Activated gamma-delta T cell treated with Interleukin-2 at 50 U/mL for 16 hours (primary cell): ENCODE measurements at regions not wholly inside any gene's neighbourhood (a gene's known extent, or its start where the extent isn't known, plus 50 kb on each side); places are given as distances from the start of the nearest gene placed in this dataset.

Source experiments
- DNase-seq: peaks from one replicate; pipeline ENCODE4 v3.0.0-alpha.2; 2020

DNA sequence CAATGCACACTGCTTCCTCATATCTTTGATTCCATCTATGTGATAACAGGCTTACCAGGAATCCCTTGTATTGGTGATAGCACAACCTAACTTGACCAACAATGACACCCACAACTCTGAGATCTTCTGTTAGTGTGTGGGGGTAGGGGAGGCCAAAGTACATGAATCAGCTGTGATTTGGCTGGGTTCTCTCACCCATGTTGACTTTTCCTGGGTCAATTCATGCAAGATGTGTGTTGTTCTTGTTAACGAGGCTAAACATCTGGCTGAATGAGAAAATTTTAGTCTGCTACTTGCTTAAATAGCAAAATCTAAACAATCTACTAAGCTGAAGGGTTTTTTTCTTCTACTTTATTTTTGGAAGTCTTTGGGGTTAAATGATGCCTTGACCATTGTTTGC is 341.2 kb upstream of the SLC14A2 start:
- DNase-seq, result no peak

DNA sequence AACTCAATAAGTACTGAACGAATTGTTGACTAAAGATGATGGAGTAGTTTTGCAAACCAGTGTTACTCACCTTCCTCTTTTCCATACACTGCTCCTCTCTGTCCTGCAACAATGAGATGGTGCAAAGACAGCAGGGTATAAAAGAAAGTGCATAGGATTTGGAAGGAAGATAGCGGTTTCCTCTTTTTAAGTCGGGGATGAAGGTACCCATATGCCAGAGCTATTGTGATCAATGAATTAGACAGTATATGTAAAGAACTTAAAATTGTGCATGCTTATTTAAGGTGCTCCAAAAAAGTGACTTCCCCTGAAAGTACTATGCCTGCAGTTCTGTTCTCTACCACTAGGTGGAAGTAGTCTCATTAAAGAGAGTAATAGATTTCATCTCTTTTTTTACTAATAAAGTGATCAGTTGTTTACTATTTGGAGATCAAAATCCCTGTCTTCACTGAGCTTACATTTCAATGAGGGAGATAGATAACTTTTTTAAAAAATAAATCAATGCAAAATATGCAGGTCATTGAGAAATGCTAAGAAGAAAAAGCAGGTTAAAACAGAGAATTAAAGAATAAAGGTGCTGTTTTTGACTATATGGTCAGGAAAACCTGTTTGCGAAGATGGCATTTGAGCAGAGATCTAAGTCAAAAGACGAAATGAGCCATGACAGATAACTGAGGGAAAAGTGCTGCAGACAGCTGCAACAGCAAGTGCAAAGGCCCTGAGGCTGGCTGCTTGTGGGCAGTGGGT is 339.7 kb upstream of the SLC14A2 start:
- DNase-seq, result no peak

DNA sequence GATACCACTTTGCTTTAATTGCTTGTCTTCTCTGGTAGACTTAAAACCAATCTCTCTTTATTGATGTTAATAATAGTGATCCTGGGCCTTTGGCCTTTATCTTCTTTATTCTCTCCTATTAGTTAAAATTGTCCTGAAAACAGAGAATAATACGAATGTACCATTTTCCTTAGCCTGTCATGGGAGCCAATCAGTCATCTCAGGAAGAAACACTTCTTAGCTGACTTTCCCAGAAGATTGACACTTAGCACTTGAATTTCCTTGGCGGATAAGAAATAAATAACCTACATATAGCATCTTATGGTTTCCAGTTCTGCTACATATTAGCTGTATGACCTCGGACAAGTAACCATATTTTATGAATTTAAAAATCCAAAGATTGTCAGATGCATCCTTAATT is 338.4 kb upstream of the SLC14A2 start:
- DNase-seq, result no peak

DNA sequence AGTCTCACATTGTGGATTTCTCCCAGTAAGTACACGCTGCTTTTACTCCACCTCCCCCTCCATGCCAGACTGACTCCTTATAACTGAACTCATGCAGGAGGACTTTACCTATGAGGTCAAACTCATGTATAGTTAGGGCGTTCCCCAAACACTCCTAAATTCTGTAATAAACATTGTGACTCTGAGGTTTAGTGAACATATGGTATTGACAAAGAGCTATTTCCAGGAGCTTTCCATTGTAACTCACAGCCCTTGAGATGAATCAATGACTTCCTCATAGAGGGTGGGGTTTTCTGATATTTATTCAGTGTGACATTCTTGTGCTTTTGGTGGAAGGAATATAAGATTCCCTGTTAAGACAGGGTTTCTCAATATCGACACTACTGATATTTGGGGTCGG is 337.4 kb upstream of the SLC14A2 start:
- DNase-seq, result no peak

DNA sequence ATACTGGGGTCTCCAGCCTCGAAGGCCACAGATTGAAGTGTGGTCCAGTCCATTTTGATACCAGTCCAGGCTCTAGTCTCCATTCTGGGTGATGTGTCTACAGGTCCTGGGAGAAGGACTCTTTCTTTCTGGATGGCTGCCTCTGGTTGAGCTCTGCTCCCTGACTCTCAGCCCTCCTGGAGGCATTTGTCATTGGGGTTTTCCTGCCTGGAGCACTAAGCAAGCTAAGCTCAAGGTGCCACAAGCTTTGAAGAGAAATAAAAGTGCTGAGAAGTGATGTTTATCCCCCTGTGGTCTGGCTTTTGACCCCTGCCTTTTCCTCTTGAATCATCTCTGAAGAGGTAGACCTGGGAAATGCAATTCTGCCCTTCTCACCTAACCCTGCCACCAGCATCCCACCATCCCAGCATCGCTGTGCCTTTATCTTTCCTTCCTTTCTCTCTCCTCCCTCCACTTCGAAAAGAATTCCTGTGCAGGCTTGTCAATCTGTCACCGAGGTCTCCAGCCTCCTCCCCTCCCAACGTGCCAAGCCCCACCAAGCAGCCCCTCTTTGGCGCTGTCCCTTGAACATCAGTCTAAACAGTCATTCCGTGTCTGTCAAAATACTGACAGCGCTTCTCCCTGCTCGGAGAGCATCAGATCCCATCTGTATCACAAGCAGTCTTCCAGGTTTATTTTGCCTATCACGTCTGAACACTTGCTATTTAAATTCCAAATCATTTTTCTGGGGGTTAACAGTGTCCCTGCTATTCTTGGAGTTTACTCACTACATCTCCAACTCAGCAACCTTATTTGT is 334.6 kb upstream of the SLC14A2 start:
- no peak for DNase-seq

DNA sequence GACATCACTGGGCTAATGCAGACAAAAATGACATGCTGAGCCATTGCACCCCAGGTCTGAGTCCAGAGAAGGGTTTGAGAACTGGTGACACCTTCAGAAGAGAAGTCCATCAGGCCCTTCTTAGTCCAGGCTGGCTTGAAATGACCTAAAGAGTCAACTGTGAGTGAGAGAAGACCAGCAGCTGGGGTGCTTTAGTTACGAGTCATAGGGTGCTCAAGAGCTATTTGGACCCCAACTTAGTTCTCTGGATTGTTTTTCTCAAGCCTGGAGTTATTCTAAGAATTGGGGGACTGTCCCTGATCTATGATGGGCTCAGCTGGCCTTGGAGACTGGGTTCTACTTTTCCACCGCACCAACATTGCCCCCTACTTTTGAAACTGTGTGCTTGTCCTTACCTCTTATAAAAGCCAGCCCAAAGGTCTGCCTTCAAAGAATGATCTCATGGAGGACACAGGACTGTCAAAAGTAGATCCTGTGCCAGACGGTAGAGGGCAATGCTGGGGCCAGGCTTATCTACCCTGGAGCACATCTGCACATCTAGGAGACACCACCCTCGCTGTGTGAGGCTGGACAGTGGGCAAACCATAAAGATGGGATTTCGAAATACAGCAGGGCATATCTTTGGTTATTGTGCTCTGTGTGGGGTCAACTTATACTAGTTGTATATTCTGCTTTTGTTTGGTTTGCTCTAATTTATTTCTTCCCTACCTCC is 333.0 kb upstream of the SLC14A2 start:
- no peak for DNase-seq

DNA sequence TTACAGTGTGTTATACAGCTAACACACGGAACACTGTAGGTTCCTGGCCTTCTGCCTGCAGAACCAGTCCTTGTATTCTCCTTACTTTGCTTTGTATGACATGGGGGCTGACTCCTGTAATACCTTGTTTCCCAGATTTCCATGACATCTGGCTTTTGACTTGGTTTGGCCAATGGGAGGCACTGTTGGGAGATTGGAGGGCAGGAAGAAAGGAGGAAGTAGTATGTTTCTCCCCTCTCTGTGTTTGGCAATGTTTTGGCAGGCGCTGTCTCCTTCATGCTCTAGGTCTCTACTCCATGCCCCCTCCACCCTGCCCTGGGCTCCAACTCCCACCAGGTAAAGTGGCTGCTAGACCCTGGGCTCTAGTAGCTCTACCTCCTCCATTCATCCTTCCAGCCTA is 331.1 kb upstream of the SLC14A2 start:
- no peak for DNase-seq

DNA sequence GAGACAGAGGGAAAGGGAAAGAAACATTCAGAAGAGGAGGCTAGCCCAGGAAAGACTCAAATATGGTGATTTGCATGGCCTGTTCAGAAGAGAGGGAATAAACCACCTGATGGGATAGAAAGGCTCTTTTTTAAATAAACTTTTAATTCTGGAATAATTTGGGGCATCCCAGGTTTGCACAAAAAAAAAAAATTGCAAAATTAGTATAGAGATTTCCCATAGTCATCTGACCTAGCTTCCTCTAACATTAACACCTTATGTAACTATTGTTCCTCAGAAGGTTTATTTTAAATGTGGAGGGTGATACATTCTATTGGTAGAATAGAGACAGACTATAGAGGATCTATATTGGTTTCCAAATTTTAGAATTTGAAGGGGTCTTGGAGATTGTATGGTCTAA is 330.4 kb upstream of the SLC14A2 start:
- no peak for DNase-seq

DNA sequence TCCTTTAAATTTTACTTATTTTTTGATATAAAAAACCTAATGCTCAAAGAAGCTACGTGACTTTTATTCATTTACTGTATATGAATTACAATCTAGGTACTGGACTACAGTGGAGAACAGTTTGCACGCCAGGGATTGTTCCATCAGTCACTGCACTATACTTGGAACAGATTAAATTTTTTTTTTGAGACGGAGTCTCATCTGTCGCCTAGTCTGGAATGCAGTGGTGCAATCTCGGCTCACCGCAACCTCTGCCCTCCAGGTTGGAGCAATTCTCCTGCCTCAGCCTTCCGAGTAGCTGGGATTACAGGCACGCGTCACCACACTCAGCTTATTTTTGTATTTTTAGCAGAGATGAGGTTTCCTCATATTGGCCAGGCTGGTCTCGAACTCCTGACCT is 330.0 kb upstream of the SLC14A2 start:
- DNase-seq, result no peak

DNA sequence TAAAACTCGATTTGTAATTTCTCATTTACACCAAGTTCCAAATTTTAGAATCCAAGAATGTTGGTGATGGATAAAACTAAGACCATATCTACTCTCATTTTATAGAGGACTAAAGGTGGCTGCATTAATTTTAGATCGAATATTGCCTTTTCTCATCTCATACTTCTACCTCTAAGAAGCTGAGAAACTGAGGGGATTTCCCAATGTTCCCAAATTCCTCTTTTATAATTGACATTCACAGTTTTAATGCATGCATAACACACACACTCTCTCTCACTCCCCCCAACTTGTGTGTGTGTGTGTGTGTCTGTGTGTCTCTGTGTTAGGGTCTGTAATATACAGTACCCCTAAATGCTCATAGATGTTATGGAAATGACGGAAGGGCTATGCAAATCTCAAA is 328.8 kb upstream of the SLC14A2 start:
- DNase-seq, result no peak

DNA sequence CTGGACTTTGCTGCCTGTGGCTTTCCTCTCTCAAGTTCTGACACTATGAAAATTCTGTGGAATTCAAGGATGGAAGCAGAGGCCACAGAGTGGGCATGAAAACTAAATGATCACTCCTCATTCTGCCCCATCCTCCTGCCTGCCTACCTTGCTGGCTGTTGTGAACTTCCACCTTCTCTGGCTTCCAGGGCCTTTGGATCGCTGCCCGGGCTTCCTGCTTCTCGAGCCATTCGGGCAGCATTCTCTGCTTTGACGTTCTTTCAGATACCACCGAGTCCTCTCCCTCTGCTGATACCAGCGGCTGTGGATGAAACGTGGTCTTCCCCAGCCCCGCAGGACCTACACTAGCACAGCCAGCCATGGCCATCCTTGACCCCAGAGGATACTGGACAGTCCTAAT is 327.7 kb upstream of the SLC14A2 start:
- DNase-seq, result no peak

DNA sequence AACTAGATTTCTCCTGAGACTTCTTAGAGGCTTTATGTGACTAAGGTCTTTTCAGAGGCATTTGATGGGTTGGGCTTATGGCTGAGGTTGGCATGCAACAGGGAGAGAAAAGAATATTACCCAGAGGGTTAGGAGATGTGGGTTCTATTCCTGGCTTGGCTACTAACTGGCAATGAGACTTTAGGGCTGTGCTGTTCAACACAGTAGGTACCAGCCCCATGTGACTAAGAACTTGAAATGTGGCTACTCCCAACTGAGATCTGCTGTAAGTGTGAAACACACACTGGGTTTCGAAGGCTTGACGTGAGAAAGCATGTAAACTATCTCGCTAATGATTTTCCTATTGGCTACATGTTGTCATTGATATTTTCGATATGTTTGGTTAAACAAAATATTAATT is 324.9 kb upstream of the SLC14A2 start:
- no peak for DNase-seq

DNA sequence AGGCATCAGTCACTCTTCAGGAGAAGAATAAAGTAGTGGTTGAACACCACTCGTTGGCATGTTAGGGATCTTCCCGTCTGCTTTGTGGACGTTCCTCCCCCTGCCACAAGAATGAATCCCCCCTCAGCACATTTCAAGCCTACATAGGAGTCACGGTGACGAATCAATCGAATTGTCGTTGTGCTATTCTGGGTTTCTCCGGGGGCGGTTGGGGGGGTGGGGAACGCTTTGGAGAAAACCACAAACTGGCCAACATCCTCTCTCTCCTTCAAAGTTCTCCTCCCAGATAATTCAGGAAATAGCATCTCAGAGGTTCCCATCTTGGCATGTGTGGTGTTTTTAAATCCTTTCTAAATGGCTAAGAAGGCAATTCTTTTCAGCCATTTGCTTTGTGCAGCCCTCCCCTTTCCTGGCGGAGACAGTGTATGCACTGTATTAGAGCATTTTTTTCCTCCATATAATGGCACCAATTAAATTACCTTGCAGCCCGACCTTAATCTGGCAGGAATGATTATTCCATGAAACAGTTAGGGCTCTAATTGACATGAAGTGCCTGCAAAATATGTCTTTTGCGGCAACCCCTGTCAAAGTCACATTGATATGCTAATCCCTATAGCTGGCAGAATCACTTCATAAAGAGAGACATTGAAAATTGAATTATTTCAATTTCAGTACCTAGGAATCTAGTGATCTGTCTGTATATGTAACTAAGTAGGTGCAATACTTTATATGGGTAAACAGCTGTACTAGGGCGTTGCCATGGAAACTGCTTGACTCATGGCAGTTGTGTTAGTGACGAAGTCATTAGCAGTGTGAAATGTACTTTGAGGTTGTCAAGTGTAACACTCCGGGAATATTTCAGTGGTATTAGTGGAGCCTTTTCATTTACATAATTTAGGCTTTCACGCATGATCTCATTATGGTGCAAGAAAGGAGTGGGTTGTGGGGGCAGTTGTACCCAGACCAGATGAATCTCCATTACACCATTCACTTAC is 323.4 kb upstream of the SLC14A2 start:
- DNase-seq, result no peak

DNA sequence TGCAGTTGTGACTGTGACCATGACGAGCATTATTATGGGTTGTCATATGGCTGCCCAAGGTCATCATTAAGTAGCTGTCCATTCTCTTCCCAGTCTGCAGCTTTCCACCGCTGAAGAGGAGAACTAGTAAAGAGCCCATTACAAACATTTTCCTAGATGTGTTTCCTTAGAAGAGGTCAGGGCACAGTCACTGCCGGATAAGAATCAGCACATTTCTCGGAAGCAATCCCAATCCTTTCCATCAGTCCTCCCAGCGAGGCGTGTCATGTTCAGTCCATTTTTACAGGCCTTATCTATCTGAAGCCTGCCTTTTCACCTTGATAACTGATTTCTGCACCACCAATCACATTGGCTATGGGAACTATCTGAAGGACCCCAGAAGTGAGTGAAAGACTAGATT is 319.9 kb upstream of the SLC14A2 start:
- DNase-seq, result no peak

DNA sequence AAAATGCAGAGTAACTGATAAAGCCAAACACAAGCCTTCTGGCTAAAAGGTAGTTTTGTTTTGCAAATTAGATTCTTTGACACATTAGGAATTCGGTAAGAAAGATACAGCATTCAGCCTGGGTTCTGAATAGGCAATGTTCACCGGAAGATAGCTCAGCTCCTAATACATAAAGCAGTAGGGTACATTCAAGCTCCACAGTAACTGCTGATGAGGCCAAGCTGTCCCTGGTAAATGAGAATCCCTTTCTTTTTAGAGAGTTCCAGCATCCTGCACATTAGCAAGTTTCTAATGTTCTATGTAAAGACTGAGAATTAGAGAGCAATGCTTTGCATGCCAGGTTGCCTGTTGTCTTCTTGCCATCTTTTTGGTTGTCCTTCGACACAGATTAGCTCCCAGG is 316.3 kb upstream of the SLC14A2 start:
- no peak for DNase-seq

DNA sequence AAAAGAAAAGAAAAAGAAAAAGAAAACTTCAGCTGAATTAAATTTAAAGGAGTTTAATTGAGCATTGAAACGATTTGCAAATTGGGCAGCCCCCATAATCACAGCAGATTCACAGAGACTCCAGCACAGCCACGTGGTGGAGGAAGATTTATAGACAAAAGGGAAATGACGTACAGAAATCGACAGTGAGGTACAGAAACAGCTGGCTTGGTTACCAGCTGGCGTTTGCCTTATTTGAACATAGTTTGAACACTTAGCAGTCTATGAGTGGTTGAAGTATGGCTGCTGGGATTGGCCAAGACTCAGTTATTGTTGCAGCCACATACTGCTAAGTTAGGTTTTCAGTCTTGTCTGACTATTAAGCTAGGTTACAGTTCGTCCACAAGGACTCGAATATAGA is 312.2 kb upstream of the SLC14A2 start:
- DNase-seq, result no peak

DNA sequence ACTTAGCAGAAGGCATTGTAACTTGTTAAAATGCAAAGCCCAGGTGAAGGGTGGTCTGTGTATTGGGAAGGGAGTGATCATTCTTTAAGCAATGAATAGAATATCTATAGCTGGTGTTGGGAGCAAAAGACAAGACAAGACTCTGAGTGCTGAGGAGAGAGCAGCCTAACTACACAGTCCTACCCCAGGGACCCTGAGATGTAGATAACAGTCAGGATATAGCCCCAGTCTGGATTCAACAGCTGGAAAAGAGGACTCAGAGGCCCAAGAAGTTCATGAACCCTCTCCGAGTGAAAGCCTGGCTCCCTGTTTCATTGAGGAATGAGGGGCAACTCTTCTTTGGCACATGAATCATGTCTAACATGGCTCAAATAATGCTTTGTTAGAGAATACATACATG is 310.7 kb upstream of the SLC14A2 start:
- DNase-seq, result no peak

DNA sequence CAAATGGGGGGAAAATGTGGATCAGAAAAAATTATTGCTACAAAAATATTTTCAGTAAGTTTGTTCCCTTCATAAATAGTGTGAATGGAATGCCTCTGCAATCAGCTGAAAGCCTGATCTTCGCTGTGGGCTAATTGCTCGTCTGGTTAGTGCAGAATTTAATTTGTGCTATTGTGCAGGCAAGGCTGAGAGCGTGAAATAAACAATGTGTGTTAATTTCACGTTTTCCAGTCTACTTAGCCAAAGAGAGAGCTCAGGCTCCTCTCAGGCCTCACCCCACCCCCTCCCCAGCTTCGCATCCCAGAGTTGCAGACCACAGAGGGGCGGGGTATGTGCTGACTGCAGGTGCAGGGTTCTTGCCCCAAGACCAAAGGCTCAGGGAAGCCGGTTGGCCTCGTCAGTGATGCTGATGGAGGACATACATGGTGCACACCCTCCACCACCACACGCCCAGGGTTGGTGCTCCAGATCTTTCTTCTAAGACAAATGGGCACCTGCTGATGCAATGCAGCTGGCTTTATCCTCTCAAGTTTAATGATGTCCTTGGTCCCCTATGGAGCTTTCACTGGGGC is 302.6 kb upstream of the SLC14A2 start:
- no peak for DNase-seq

DNA sequence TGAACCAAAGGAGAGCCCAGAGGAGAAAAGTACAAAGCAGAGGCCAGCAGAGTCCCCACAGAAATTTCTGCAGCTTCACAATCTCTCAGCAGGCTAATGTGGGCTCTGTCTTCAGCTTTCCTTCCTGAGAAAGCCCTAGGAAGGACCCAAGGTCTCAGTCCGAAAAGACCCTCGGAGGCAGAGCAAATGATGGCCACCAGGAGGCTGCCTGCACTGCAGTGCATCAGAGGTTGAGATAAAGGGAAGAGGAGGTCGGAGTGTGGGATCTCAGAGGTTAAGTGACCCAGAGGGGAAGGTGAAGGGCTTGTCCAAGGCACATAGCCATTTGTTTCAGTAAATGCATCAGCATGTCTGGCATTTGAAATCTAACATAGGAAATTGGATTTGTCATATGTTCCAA is 299.1 kb upstream of the SLC14A2 start:
- DNase-seq, result no peak

DNA sequence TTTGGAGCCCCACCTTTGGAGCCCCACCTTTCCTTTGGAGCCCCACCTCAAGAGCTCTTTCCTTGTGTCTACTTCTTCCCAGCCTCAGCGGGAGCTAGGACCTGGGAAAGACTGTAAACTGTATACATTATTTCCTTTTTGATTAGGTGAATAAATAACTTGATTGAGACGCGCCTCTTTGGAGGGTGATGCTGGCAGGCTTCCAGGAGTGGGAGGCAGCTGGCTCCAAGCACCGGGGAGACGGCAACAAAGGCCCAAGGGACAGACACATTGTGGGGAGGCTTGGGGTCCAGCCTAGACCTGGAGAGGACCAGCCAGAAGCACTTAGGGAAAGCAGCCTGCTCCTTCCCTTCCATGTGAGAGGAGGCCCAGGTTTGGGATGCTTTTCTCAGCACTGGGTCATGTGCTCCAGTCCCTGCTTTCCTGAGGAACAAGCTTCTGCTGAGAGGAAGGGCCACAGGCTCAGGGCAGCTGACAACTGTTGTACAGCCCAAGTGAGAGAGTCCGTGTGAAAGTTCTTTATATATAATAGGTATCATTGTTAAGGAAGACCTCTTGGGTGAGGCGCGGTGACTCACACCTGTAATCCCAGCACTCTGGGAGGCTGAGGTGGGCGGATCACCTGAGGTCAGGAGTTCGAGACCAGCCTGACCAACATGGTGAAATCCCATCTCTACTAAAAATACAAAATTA is 297.2 kb upstream of the SLC14A2 start:
- DNase-seq, result no peak

DNA sequence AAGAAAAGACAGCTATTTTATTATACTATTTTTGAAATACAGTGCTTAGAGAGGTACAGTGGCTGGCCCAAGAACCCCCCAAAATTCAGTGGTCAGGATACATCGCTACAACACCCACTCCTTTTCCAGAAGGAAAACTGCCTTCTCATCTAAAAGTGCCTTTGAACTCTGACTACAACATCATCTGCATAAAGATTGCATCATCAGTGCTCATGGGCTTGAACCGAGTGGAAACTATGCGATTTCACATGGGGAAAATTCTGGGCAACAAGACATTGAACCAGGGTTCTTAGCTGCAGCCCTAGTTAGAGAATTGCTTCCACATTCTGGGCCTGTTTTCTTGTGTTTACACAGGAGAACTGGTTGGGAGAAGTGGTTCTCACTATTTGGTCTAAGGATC is 294.6 kb upstream of the SLC14A2 start:
- no peak for DNase-seq

DNA sequence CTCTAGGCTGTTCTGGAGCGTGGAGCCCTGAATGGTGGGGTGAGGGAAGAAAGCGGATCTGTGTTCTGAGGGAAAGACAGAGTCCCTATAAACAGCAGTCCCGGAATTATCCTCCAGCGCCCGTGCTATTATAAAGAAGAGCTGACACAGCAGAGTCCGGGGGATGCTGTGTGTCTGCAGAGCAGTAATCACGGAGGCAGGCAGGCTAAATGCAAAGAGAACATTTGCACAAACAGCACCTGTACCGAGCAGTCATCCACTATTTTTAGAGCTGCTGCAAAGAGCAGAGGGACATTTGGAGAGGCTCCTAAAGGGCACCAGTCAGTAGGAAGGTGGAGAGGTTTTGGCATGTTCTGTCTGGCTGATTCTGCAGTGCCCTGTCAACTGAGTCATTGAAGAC is 293.8 kb upstream of the SLC14A2 start:
- DNase-seq, result no peak
